Ovary (tissue), 3 donors: ENCODE measurements at regions not wholly inside any gene's neighbourhood (a gene's known extent, or its start where the extent isn't known, plus 50 kb on each side); places are given as distances from the start of the nearest gene placed in this dataset.

Source experiments
- CTCF ChIP-seq, 3 donors: fragments of 450-650 bp in 2 of 3; fragments of 200-600 bp in 1 of 3; IDR thresholded peaks; one replicate each; pipeline versions ENCODE4 v1.5.1 to v1.8.0; 2016 to 2022; ENCODE audit warnings: antibody characterized with exemption in 3 of 3, mild to moderate bottlenecking in 1 of 3
- EP300 ChIP-seq: sonication (generic); formaldehyde crosslinking; IDR thresholded peaks from one replicate; pipeline ENCODE4 v1.6.1; 2017; ENCODE audit warnings: antibody characterized with exemption
- POLR2A ChIP-seq: fragments of 450-650 bp; IDR thresholded peaks from one replicate; pipeline ENCODE4 v1.6.1; 2017; ENCODE audit warnings: antibody characterized with exemption, mild to moderate bottlenecking, moderate library complexity
- donor health status: DM: no; HTN: no; CAD: no.

DNA sequence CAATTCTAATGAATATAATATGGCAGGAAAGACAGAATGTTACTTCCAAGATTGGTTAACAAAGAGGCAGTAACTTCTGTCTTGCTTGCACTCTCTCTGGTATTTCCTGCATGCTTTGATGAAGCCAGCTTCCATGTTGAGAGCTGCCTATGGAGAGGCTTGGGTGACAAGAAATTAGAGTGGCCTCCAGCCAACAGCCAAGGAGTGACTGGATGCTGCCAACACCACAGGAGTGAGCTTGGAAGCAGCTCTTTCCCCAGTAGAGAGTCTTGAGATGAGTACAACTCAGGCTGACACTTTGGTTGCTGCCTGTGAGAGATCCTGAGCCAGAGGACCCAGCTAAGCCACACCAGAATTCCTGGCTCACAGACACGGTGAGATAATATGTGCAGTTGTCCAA is 183.1 kb downstream of the RMST start:
- TF ChIP-seq CTCF (IDR thresholded peaks at IDR 0.05) (no peak), EP300 (no peak), POLR2A (no peak)
